Upper lobe of right lung (tissue), 1 donor: ENCODE measurements at regions not wholly inside any gene's neighbourhood (a gene's known extent, or its start where the extent isn't known, plus 50 kb on each side); places are given as distances from the start of the nearest gene placed in this dataset.
"Not testable (repeated sequence)": the region's sequence is repeated elsewhere in the genome, so short reads cannot be mapped to it uniquely, and the experiment has no call there.

Experiments used
- ATAC-seq: fragments of 200-7000 bp; cut with Tn5 transposase; one replicate; pipeline ENCODE4 v1.9.1; 2020; ENCODE audit warnings: mild to moderate bottlenecking, moderate library complexity
- DNase-seq: peaks from one replicate; pipeline ENCODE4 v3.0.0-alpha.2; 2020
- H3K27ac ChIP-seq: fragments of 200-600 bp; one replicate; pipeline ENCODE4 v1.8.0; 2022
- H3K27me3 ChIP-seq: fragments of 200-600 bp; one replicate; pipeline ENCODE4 v1.8.0; 2022; ENCODE audit warnings: mild to moderate bottlenecking
- H3K36me3 ChIP-seq: fragments of 200-600 bp; one replicate; pipeline ENCODE4 v1.8.0; 2022
- H3K4me1 ChIP-seq: fragments of 200-600 bp; one replicate; pipeline ENCODE4 v1.8.0; 2022
- H3K4me3 ChIP-seq: fragments of 200-600 bp; one replicate; pipeline ENCODE4 v1.8.0; 2022; ENCODE audit warnings: mild to moderate bottlenecking
- H3K9me3 ChIP-seq: fragments of 200-600 bp; one replicate; pipeline ENCODE4 v1.8.0; 2022
- intact Hi-C: fragments of 100-400 bp; cut with DNase I; formaldehyde crosslinking; loops from one replicate; pipeline ENCODE4 v1.11.0; 2022
- TF ChIP-seq, protein P1 (sequence below): fragments of 200-600 bp; IDR thresholded peaks from one replicate; pipeline ENCODE4 v1.8.0; 2022; ENCODE audit warnings: antibody characterized with exemption
- donor health status: DM: no; HTN: yes; CAD: no; lungs with severe emphysema.

GRCh38 chr1:29409616-29410015, 173.3 kb downstream of the PTPRU start:
- DNase-seq (no peak), ATAC-seq (no peak)
- intact Hi-C loops, result no loop called here
- Histone ChIP-seq H3K36me3 (no peaks in the 10 kb centered on the region), H3K4me1 (no peaks in the 10 kb centered on the region), H3K9me3 (no peaks in the 10 kb centered on the region), H3K27me3 (no peaks in the 10 kb centered on the region), H3K27ac (no peak overlapping the region), H3K4me3 (no peak overlapping the region)
- TF ChIP-seq, protein P1, sequence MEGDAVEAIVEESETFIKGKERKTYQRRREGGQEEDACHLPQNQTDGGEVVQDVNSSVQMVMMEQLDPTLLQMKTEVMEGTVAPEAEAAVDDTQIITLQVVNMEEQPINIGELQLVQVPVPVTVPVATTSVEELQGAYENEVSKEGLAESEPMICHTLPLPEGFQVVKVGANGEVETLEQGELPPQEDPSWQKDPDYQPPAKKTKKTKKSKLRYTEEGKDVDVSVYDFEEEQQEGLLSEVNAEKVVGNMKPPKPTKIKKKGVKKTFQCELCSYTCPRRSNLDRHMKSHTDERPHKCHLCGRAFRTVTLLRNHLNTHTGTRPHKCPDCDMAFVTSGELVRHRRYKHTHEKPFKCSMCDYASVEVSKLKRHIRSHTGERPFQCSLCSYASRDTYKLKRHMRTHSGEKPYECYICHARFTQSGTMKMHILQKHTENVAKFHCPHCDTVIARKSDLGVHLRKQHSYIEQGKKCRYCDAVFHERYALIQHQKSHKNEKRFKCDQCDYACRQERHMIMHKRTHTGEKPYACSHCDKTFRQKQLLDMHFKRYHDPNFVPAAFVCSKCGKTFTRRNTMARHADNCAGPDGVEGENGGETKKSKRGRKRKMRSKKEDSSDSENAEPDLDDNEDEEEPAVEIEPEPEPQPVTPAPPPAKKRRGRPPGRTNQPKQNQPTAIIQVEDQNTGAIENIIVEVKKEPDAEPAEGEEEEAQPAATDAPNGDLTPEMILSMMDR, result no peak

GRCh38 chr1:29408831-29409605, 172.7 kb downstream of the PTPRU start:
- Histone ChIP-seq H3K27ac (no peak overlapping the region), H3K4me1 (no peaks in the 10 kb centered on the region), H3K27me3 (no peaks in the 10 kb centered on the region), H3K9me3 (no peaks in the 10 kb centered on the region), H3K4me3 (no peak overlapping the region), H3K36me3 (no peaks in the 10 kb centered on the region)
- DNase-seq, result no peak
- intact Hi-C loops, result no loop called here
- TF ChIP-seq, protein P1, result no peak
- no peak for ATAC-seq

DNA sequence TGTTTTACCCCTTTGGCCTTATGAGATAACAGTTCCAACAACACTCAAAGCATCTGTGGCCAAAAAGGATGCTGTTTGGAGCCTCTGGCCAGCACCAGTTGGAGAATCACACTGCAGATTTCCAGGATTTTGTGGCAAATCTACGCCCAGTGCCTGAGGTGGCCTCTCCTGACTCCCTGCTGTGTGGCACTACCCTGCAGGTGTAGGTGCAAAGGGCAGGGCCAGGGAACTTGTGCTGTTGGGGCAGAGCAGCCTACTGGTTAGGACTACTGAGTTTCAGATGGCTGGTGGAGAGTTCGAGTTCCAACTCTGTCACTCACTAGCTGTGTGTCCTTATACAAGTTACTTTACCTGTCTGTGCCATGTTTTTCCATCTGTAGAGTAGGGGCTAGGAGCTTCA, 170.5 kb downstream of the PTPRU start:
- Histone ChIP-seq H3K27me3 (no peaks in the 10 kb centered on the region), H3K36me3 (no peaks in the 10 kb centered on the region), H3K27ac (no peak overlapping the region), H3K9me3 (no peaks in the 10 kb centered on the region), H3K4me1 (no peaks in the 10 kb centered on the region), H3K4me3 (no peak overlapping the region)
- no peak for ATAC-seq
- DNase-seq, result no peak
- TF ChIP-seq, protein P1, result no peak
- intact Hi-C loops, result no loop called here

DNA sequence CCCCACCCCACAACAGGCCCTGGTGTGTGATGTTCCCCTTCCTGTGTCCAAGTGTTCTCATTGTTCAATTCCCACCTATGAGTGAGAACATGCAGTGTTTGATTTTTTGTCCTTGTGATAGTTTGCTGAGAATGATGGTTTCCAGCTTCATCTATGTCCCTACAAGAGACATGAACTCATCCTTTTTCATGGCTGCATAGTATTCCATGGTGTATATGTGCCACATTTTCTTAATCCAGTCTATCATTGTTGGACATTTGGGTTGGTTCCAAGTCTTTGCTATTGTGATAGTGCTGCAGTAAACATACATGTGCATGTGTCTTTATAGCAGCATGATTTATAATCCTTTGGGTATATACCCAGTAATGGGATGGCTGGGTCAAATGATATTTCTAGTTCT, 163.9 kb downstream of the PTPRU start:
- DNase-seq, H3K4me1 ChIP-seq, H3K4me3 ChIP-seq, H3K36me3 ChIP-seq, ATAC-seq, intact Hi-C loops, H3K27me3 ChIP-seq, H3K9me3 ChIP-seq, H3K27ac ChIP-seq: not testable (repeated sequence)

DNA sequence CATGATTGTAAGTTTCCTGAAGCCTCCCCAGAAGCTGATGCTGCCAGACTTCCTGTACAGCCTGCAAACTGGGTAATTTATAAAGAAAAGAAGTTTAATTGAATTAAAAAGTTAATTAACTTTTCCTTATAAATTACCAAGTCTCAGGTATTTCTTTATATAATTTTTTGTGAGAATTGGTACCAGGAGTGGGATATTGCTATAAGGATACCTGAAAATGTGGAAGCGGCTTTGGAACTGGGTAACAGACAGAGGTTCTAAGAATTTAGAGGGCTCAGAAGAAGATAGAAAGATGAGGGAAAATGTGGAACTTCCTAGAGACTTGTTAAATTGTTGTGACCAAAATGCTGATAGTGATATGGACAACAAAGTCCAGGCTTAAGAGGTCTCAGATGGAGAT, 163.1 kb downstream of the PTPRU start:
- H3K27ac ChIP-seq, result no peak overlapping the region
- H3K36me3 ChIP-seq, result no peaks in the 10 kb centered on the region
- TF ChIP-seq, protein P1, result no peak
- ATAC-seq (no peak), DNase-seq (no peak)
- no peaks in the 10 kb centered on the region for H3K9me3 ChIP-seq
- H3K27me3 ChIP-seq, result no peaks in the 10 kb centered on the region
- H3K4me3 ChIP-seq, result no peak overlapping the region
- no peaks in the 10 kb centered on the region for H3K4me1 ChIP-seq
- intact Hi-C loops, result no loop called here

DNA sequence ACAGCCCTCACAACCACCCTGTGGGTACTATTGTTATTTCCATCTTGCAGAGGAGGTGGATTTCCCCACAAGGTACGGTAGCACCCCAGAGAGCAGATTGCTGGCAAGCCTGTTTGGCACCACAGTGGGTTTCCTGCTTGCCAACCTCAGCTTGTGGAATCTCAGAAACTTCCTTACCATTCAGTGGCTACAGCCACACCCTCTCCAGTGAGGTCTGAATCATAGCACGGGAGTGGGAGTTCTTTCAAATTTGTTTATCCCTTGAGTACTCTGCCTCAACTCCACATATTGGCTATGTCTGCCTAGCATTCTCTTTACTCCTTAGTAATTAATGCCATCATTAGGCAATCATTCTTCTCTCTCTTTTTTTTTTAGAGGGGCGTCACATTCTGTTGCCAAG, 162.1 kb downstream of the PTPRU start:
- ATAC-seq (no peak), DNase-seq (no peak)
- TF ChIP-seq, protein P1, result no peak
- intact Hi-C loops, result no loop called here
- no peaks in the 10 kb centered on the region for H3K27me3 ChIP-seq
- no peaks in the 10 kb centered on the region for H3K36me3 ChIP-seq
- H3K4me1 ChIP-seq, result no peaks in the 10 kb centered on the region
- no peaks in the 10 kb centered on the region for H3K9me3 ChIP-seq
- H3K4me3 ChIP-seq, result no peak overlapping the region
- no peak overlapping the region for H3K27ac ChIP-seq
